Liver (tissue), 8 donors: ENCODE measurements at regions not wholly inside any gene's neighbourhood (a gene's known extent, or its start where the extent isn't known, plus 50 kb on each side); places are given as distances from the start of the nearest gene placed in this dataset.

Source experiments
- DNase-seq: peaks from one replicate; pipeline ENCODE4 v3.0.0-alpha.2; 2017; ENCODE audit warnings: low spot score
- H3K27ac ChIP-seq, 2 donors: one replicate each; pipeline ENCODE4 v1.7.0; 2013; ENCODE audit warnings: inconsistent platforms in 2 of 2, low read length in 2 of 2, control low read depth in 1 of 2, low read depth in 1 of 2, mild to moderate bottlenecking in 1 of 2
- H3K27me3 ChIP-seq, 4 donors: one replicate each; pipeline versions ENCODE4 v1.6.1 to v1.7.0; 2013; ENCODE audit warnings: low read length in 3 of 4, inconsistent platforms in 1 of 4, mild to moderate bottlenecking in 1 of 4, moderate library complexity in 1 of 4; ENCODE audit not compliant: control insufficient read depth in 4 of 4, insufficient read depth in 4 of 4
- H3K36me3 ChIP-seq, 4 donors: one replicate each; pipeline versions ENCODE4 v1.6.1 to v1.7.0; 2013; ENCODE audit warnings: low read length in 3 of 4, mild to moderate bottlenecking in 3 of 4, low read depth in 1 of 4, moderate library complexity in 1 of 4; ENCODE audit not compliant: control insufficient read depth in 4 of 4, insufficient read depth in 3 of 4
- H3K4me1 ChIP-seq, 4 donors: one replicate each; pipeline versions ENCODE4 v1.6.1 to v1.7.0; 2013; ENCODE audit warnings: low read length in 3 of 4, mild to moderate bottlenecking in 3 of 4, moderate library complexity in 1 of 4; ENCODE audit not compliant: control insufficient read depth in 4 of 4, insufficient read depth in 4 of 4
- H3K4me3 ChIP-seq, 3 donors: one replicate each; pipeline versions ENCODE4 v1.6.1 to v1.7.0; 2013; ENCODE audit warnings: low read length in 3 of 3, control low read depth in 1 of 3, low read depth in 1 of 3, mild to moderate bottlenecking in 1 of 3
- H3K9ac ChIP-seq, 2 donors: one replicate each; pipeline ENCODE4 v1.7.0; 2013; ENCODE audit warnings: low read length in 2 of 2, mild to moderate bottlenecking in 2 of 2, moderate library complexity in 2 of 2, control low read depth in 1 of 2, low read depth in 1 of 2
- H3K9me3 ChIP-seq, 4 donors: one replicate each; pipeline versions ENCODE4 v1.6.1 to v1.7.0; 2013; ENCODE audit warnings: low read length in 3 of 4; ENCODE audit not compliant: control insufficient read depth in 4 of 4
- EGR1 ChIP-seq, 2 donors: IDR thresholded peaks; 2 replicates each; pipeline ENCODE4 v1.6.1; 2016 to 2018; ENCODE audit warnings: antibody characterized with exemption in 2 of 2, low read depth in 2 of 2
- FOXA1 ChIP-seq: IDR thresholded peaks from 2 replicates; pipeline ENCODE4 v1.6.1; 2016; ENCODE audit warnings: antibody characterized with exemption
- FOXA2 ChIP-seq: IDR thresholded peaks from 2 replicates; pipeline ENCODE4 v1.6.1; 2016; ENCODE audit warnings: antibody characterized with exemption
- GABPA ChIP-seq, 2 donors: IDR thresholded peaks in 1 of 2; conservative IDR thresholded peaks in 1 of 2; 2 replicates each; pipeline ENCODE4 v1.6.1; 2016; ENCODE audit warnings: antibody characterized with exemption in 2 of 2, mild to moderate bottlenecking in 1 of 2, moderate library complexity in 1 of 2
- HNF4A ChIP-seq, 2 donors: conservative IDR thresholded peaks; 2 replicates each; pipeline ENCODE4 v1.6.1; 2016; ENCODE audit warnings: antibody characterized with exemption in 2 of 2, mild to moderate bottlenecking in 2 of 2
- HNF4G ChIP-seq: IDR thresholded peaks from 2 replicates; pipeline ENCODE4 v1.6.1; 2016; ENCODE audit warnings: antibody characterized with exemption
- JUND ChIP-seq, 2 donors: IDR thresholded peaks; 2 replicates each; pipeline ENCODE4 v1.6.1; 2016; ENCODE audit warnings: antibody characterized with exemption in 2 of 2
- NR2F2 ChIP-seq: IDR thresholded peaks from 2 replicates; pipeline ENCODE4 v1.6.1; 2016; ENCODE audit warnings: antibody characterized with exemption
- RAD21 ChIP-seq, 2 donors: IDR thresholded peaks; 2 replicates each; pipeline ENCODE4 v1.6.1; 2016; ENCODE audit warnings: antibody characterized with exemption in 2 of 2, mild to moderate bottlenecking in 2 of 2
- RXRA ChIP-seq, 2 donors: IDR thresholded peaks; 2 replicates each; pipeline ENCODE4 v1.6.1; 2017 to 2018; ENCODE audit warnings: antibody characterized with exemption in 2 of 2, mild to moderate bottlenecking in 1 of 2
- TAF1 ChIP-seq: conservative IDR thresholded peaks from 2 replicates; pipeline ENCODE4 v1.6.1; 2016; ENCODE audit warnings: antibody characterized with exemption, mild to moderate bottlenecking
- YY1 ChIP-seq: IDR thresholded peaks from 2 replicates; pipeline ENCODE4 v1.6.1; 2016; ENCODE audit warnings: antibody characterized with exemption, mild to moderate bottlenecking
- WGBS: extraction: QIAGEN DNeasy Blood & Tissue Kit; methylation state at CpG from one replicate; pipeline ENCODE4 v1.1.7; 2013; 5-methylcytosine and 5-hydroxymethylcytosine counted together
- TF ChIP-seq, protein P1 (sequence below): IDR thresholded peaks from 2 replicates; pipeline ENCODE4 v1.6.1; 2016; ENCODE audit warnings: antibody characterized with exemption
- TF ChIP-seq, protein P2 (sequence below): IDR thresholded peaks from 2 replicates; pipeline ENCODE4 v1.6.1; 2016; ENCODE audit warnings: antibody characterized with exemption, mild to moderate bottlenecking
- TF ChIP-seq, protein P3 (sequence below): IDR thresholded peaks from 2 replicates; pipeline ENCODE4 v1.6.1; 2016; ENCODE audit warnings: antibody characterized with exemption
- TF ChIP-seq, protein P4 (sequence below): fragments of 150-350 bp; IDR thresholded peaks from 2 replicates; pipeline ENCODE4 v1.5.1; 2017; ENCODE audit warnings: improper control_type of control experiment, low read depth, low read length; ENCODE audit not compliant: missing input control
- TF ChIP-seq, protein P5 (sequence below): IDR thresholded peaks from 2 replicates; pipeline ENCODE4 v1.6.1; 2016; ENCODE audit warnings: antibody characterized with exemption
- donor health status: healthy.
- donor health status: healthy.
- donor health status: healthy.
- donor health status: healthy.
- donor health status: healthy.

DNA sequence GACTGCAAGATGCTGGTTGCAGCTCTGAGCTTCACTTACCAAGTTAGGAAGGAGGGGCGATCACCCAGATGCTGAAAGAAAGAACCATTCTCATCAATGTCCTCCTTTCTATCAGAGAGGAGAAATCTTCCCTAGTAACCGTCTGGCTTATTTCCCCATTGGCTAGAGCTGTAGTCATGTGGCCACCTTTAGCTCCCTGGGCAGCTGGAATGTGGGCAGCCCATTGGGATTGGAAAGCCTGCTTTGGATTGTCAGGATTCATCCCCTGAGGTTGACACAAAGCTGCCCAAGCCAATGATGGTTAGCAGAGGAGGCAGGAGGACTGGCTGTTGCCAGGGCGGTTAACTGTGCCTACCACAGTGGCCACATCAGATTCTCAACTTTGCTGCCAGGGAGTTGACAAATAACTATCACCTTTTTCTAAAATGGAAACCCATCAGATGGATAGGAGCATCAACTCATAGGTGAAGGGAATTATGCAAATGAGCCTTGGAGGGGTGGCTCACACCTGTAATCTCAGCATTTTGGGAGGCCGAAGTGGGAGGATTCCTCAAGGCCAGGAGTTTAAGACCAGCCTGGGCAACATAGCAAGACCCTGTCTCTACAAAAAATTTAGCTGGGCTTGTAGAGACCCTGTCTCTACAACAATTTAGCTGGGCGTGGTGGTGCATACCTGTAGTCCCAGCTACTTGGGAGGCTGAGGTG is 206.4 kb upstream of the GALNT17 start:
- TF ChIP-seq, protein P1, sequence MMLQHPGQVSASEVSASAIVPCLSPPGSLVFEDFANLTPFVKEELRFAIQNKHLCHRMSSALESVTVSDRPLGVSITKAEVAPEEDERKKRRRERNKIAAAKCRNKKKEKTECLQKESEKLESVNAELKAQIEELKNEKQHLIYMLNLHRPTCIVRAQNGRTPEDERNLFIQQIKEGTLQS: no peak
- TF ChIP-seq, protein P2, sequence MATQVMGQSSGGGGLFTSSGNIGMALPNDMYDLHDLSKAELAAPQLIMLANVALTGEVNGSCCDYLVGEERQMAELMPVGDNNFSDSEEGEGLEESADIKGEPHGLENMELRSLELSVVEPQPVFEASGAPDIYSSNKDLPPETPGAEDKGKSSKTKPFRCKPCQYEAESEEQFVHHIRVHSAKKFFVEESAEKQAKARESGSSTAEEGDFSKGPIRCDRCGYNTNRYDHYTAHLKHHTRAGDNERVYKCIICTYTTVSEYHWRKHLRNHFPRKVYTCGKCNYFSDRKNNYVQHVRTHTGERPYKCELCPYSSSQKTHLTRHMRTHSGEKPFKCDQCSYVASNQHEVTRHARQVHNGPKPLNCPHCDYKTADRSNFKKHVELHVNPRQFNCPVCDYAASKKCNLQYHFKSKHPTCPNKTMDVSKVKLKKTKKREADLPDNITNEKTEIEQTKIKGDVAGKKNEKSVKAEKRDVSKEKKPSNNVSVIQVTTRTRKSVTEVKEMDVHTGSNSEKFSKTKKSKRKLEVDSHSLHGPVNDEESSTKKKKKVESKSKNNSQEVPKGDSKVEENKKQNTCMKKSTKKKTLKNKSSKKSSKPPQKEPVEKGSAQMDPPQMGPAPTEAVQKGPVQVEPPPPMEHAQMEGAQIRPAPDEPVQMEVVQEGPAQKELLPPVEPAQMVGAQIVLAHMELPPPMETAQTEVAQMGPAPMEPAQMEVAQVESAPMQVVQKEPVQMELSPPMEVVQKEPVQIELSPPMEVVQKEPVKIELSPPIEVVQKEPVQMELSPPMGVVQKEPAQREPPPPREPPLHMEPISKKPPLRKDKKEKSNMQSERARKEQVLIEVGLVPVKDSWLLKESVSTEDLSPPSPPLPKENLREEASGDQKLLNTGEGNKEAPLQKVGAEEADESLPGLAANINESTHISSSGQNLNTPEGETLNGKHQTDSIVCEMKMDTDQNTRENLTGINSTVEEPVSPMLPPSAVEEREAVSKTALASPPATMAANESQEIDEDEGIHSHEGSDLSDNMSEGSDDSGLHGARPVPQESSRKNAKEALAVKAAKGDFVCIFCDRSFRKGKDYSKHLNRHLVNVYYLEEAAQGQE: no peak
- no peak for TF ChIP-seq EGR1 (IDR thresholded peaks at IDR 0.05; ENCODE audit: low read depth in 2 of 2)
- TF ChIP-seq FOXA2: no peak
- no peak for TF ChIP-seq HNF4A (conservative IDR thresholded peaks at IDR 0.05)
- no peak for TF ChIP-seq RXRA (IDR thresholded peaks at IDR 0.05)
- TF ChIP-seq RAD21 (IDR thresholded peaks at IDR 0.05): no peak
- TF ChIP-seq, protein P3, sequence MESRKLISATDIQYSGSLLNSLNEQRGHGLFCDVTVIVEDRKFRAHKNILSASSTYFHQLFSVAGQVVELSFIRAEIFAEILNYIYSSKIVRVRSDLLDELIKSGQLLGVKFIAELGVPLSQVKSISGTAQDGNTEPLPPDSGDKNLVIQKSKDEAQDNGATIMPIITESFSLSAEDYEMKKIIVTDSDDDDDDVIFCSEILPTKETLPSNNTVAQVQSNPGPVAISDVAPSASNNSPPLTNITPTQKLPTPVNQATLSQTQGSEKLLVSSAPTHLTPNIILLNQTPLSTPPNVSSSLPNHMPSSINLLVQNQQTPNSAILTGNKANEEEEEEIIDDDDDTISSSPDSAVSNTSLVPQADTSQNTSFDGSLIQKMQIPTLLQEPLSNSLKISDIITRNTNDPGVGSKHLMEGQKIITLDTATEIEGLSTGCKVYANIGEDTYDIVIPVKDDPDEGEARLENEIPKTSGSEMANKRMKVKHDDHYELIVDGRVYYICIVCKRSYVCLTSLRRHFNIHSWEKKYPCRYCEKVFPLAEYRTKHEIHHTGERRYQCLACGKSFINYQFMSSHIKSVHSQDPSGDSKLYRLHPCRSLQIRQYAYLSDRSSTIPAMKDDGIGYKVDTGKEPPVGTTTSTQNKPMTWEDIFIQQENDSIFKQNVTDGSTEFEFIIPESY: no peak
- no peak for TF ChIP-seq HNF4G
- no peak for TF ChIP-seq JUND (IDR thresholded peaks at IDR 0.05)
- TF ChIP-seq TAF1: no peak
- TF ChIP-seq, protein P4, sequence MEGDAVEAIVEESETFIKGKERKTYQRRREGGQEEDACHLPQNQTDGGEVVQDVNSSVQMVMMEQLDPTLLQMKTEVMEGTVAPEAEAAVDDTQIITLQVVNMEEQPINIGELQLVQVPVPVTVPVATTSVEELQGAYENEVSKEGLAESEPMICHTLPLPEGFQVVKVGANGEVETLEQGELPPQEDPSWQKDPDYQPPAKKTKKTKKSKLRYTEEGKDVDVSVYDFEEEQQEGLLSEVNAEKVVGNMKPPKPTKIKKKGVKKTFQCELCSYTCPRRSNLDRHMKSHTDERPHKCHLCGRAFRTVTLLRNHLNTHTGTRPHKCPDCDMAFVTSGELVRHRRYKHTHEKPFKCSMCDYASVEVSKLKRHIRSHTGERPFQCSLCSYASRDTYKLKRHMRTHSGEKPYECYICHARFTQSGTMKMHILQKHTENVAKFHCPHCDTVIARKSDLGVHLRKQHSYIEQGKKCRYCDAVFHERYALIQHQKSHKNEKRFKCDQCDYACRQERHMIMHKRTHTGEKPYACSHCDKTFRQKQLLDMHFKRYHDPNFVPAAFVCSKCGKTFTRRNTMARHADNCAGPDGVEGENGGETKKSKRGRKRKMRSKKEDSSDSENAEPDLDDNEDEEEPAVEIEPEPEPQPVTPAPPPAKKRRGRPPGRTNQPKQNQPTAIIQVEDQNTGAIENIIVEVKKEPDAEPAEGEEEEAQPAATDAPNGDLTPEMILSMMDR: no peak
- TF ChIP-seq FOXA1: no peak
- Histone ChIP-seq H3K4me3 (no peak overlapping the region), H3K27ac (no peak overlapping the region), H3K4me1 (no peaks in the 10 kb centered on the region), H3K36me3 (no peaks in the 10 kb centered on the region), H3K9me3 (no peaks in the 10 kb centered on the region), H3K9ac (no peak overlapping the region), H3K27me3 (peaks cover 0 to 4% (median 0%) of the 10 kb centered on the region in 4 donors)
- 75% methylated on average over 5 of the region's 5 CpGs for WGBS
- DNase-seq: no peak

DNA sequence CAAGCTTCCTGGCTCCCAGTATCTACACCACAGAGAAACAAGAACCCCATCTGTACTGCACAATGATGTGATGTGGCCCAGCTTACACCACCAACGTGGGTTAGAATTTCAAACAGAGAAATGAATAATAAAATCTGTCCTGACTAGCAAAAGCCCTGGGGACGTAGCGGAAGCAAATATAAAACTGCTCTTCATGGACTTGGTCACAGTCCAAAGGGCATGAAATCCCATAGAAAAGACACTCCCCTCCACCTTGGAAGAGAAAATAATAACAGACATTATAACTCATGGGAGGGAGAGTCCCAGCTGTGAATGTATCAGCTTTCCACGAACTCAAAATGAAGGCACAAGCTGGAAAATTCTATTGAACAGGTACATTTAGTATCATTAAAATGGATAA is 205.3 kb upstream of the GALNT17 start:
- Histone ChIP-seq H3K4me3 (no peak overlapping the region), H3K27me3 (peaks cover 0 to 4% (median 0%) of the 10 kb centered on the region in 4 donors), H3K27ac (no peak overlapping the region), H3K9ac (no peak overlapping the region), H3K4me1 (no peaks in the 10 kb centered on the region), H3K9me3 (no peaks in the 10 kb centered on the region), H3K36me3 (no peaks in the 10 kb centered on the region)
- 58% methylated on average over 4 of the region's 4 CpGs for WGBS
- DNase-seq: no peak
- TF ChIP-seq TAF1 (no peak), NR2F2 (no peak), HNF4G (no peak), HNF4A (conservative IDR thresholded peaks at IDR 0.05) (no peak), GABPA (IDR thresholded peaks at IDR 0.05 in 1 of 2, conservative IDR thresholded peaks at IDR 0.05 in 1 of 2) (no peak), RAD21 (IDR thresholded peaks at IDR 0.05) (no peak), YY1 (no peak)
- TF ChIP-seq, protein P5, sequence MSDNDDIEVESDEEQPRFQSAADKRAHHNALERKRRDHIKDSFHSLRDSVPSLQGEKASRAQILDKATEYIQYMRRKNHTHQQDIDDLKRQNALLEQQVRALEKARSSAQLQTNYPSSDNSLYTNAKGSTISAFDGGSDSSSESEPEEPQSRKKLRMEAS: no peak
- TF ChIP-seq, protein P2: no peak
- TF ChIP-seq, protein P3: no peak
